IgD-negative memory B cell (primary cell): ENCODE measurements at regions not wholly inside any gene's neighbourhood (a gene's known extent, or its start where the extent isn't known, plus 50 kb on each side); places are given as distances from the start of the nearest gene placed in this dataset.

Experiments
- H3K27ac Mint-ChIP-seq, 3 donors: one replicate each; pipeline ENCODE4 v1.8.0; 2020 to 2022; ENCODE audit warnings: mild to moderate bottlenecking in 3 of 3, mixed read lengths in 3 of 3, moderate library complexity in 1 of 3
- H3K27me3 Mint-ChIP-seq: one replicate; pipeline ENCODE4 v1.8.0; 2021; ENCODE audit warnings: mixed read lengths
- H3K36me3 Mint-ChIP-seq: one replicate; pipeline ENCODE4 v1.8.0; 2020; ENCODE audit warnings: mild to moderate bottlenecking, mixed read lengths
- H3K4me1 Mint-ChIP-seq, 3 donors: one replicate each; pipeline ENCODE4 v1.8.0; 2020 to 2022; ENCODE audit warnings: mixed read lengths in 3 of 3, mild to moderate bottlenecking in 1 of 3
- H3K4me3 Mint-ChIP-seq, 4 donors: one replicate each; pipeline ENCODE4 v1.8.0; 2020 to 2022; ENCODE audit warnings: mild to moderate bottlenecking in 4 of 4, mixed read lengths in 4 of 4, moderate library complexity in 3 of 4
- H3K9me3 Mint-ChIP-seq, 3 donors: one replicate each; pipeline ENCODE4 v1.8.0; 2020 to 2021; ENCODE audit warnings: mixed read lengths in 3 of 3, mild to moderate bottlenecking in 1 of 3

GRCh38 chr14:101009531-101009930, 106.0 kb upstream of the RTL1 start:
- no peaks in the 10 kb centered on the region for H3K36me3 Mint-ChIP-seq
- peaks cover 8% of the 10 kb centered on the region for H3K27me3 Mint-ChIP-seq
- H3K27ac Mint-ChIP-seq: no peak overlapping the region
- H3K4me3 Mint-ChIP-seq: no peak overlapping the region
- H3K4me1 Mint-ChIP-seq: no peaks in the 10 kb centered on the region
- H3K9me3 Mint-ChIP-seq: peaks cover 2 to 22% (median 11%) of the 10 kb centered on the region in 3 donors

- no peaks in the 10 kb centered on the region for H3K4me1 Mint-ChIP-seq
- H3K36me3 Mint-ChIP-seq: no peaks in the 10 kb centered on the region
- H3K27ac Mint-ChIP-seq: no peak overlapping the region
- H3K27me3 Mint-ChIP-seq: peaks cover 8% of the 10 kb centered on the region
- H3K9me3 Mint-ChIP-seq: peaks cover 2 to 22% (median 14%) of the 10 kb centered on the region in 3 donors
- H3K4me3 Mint-ChIP-seq: peak overlapping the region in 1 of 4 donors; percentile 6
Observed at GRCh38 chr14:101010293-101010692, 106.8 kb upstream of the RTL1 start.

- Mint-ChIP-seq H3K9me3 (peaks cover 2 to 22% (median 15%) of the 10 kb centered on the region in 3 donors), H3K27ac (no peak overlapping the region), H3K4me1 (no peaks in the 10 kb centered on the region), H3K36me3 (no peaks in the 10 kb centered on the region), H3K27me3 (peaks cover 6% of the 10 kb centered on the region), H3K4me3 (no peak overlapping the region)
Observed at GRCh38 chr14:101010835-101011234, 107.3 kb upstream of the RTL1 start.

- Mint-ChIP-seq H3K9me3 (peaks cover 0 to 14% (median 4%) of the 10 kb centered on the region in 3 donors), H3K4me3 (no peak overlapping the region), H3K36me3 (no peaks in the 10 kb centered on the region), H3K27me3 (peaks cover 3% of the 10 kb centered on the region), H3K27ac (no peak overlapping the region), H3K4me1 (no peaks in the 10 kb centered on the region)
Observed at GRCh38 chr14:101017209-101017608, 113.7 kb upstream of the RTL1 start.

- Mint-ChIP-seq H3K36me3 (no peaks in the 10 kb centered on the region), H3K27me3 (peaks cover 3% of the 10 kb centered on the region), H3K4me1 (no peaks in the 10 kb centered on the region), H3K4me3 (no peak overlapping the region), H3K9me3 (peaks cover 0 to 11% (median 2%) of the 10 kb centered on the region in 3 donors), H3K27ac (no peak overlapping the region)
Observed at GRCh38 chr14:101017806-101018560, 114.5 kb upstream of the RTL1 start.

GRCh38 chr14:101018561-101019290, 115.2 kb upstream of the RTL1 start:
- Mint-ChIP-seq H3K36me3 (no peaks in the 10 kb centered on the region), H3K9me3 (peaks cover 0 to 11% (median 2%) of the 10 kb centered on the region in 3 donors), H3K27me3 (peaks cover 3% of the 10 kb centered on the region), H3K4me3 (no peak overlapping the region), H3K27ac (no peak overlapping the region), H3K4me1 (no peaks in the 10 kb centered on the region)

GRCh38 chr14:101019541-101019940, 116.0 kb upstream of the RTL1 start:
- Mint-ChIP-seq H3K4me1 (no peaks in the 10 kb centered on the region), H3K9me3 (peaks cover 0 to 11% (median 2%) of the 10 kb centered on the region in 3 donors), H3K27ac (peak overlapping the region in 1 of 3 donors; percentile 67), H3K4me3 (no peak overlapping the region), H3K36me3 (peaks cover 2% of the 10 kb centered on the region), H3K27me3 (peaks cover 3% of the 10 kb centered on the region)

- H3K9me3 Mint-ChIP-seq: peaks cover 0 to 12% (median 2%) of the 10 kb centered on the region in 3 donors
- no peak overlapping the region for H3K4me3 Mint-ChIP-seq
- peaks cover 3% of the 10 kb centered on the region for H3K27me3 Mint-ChIP-seq
- H3K4me1 Mint-ChIP-seq: no peaks in the 10 kb centered on the region
- H3K27ac Mint-ChIP-seq: peak overlapping the region in 1 of 3 donors; percentile 67
- H3K36me3 Mint-ChIP-seq: peaks cover 2% of the 10 kb centered on the region
Observed at GRCh38 chr14:101019990-101020710, 116.6 kb upstream of the RTL1 start.

GRCh38 chr14:101020834-101021370, 117.4 kb upstream of the RTL1 start:
- Mint-ChIP-seq H3K4me1 (no peaks in the 10 kb centered on the region), H3K4me3 (no peak overlapping the region), H3K36me3 (peaks cover 2% of the 10 kb centered on the region), H3K9me3 (peaks cover 0 to 9% (median 2%) of the 10 kb centered on the region in 3 donors), H3K27me3 (peaks cover 3% of the 10 kb centered on the region), H3K27ac (no peak overlapping the region)

GRCh38 chr14:101022121-101022520, 118.6 kb upstream of the RTL1 start:
- Mint-ChIP-seq H3K4me3 (no peak overlapping the region), H3K36me3 (peaks cover 2% of the 10 kb centered on the region), H3K4me1 (no peaks in the 10 kb centered on the region), H3K27me3 (peaks cover 3% of the 10 kb centered on the region), H3K27ac (no peak overlapping the region), H3K9me3 (peaks cover 0 to 9% (median 2%) of the 10 kb centered on the region in 3 donors)

- peaks cover 3% of the 10 kb centered on the region for H3K27me3 Mint-ChIP-seq
- peaks cover 0 to 9% (median 2%) of the 10 kb centered on the region in 3 donors for H3K9me3 Mint-ChIP-seq
- no peak overlapping the region for H3K4me3 Mint-ChIP-seq
- peaks cover 2% of the 10 kb centered on the region for H3K36me3 Mint-ChIP-seq
- peak overlapping the region in 1 of 3 donors; percentile 53 for H3K27ac Mint-ChIP-seq
- no peaks in the 10 kb centered on the region for H3K4me1 Mint-ChIP-seq
Observed at GRCh38 chr14:101022916-101023435, 119.5 kb upstream of the RTL1 start.

- Mint-ChIP-seq H3K9me3 (peaks cover 0 to 8% (median 2%) of the 10 kb centered on the region in 3 donors), H3K4me3 (no peak overlapping the region), H3K4me1 (no peaks in the 10 kb centered on the region), H3K27ac (no peak overlapping the region), H3K27me3 (peaks cover 3% of the 10 kb centered on the region), H3K36me3 (peaks cover 2% of the 10 kb centered on the region)
Observed at GRCh38 chr14:101024686-101025085, 121.2 kb upstream of the RTL1 start.

- peaks cover 2% of the 10 kb centered on the region for H3K36me3 Mint-ChIP-seq
- H3K27ac Mint-ChIP-seq: no peak overlapping the region
- no peaks in the 10 kb centered on the region for H3K4me1 Mint-ChIP-seq
- H3K4me3 Mint-ChIP-seq: no peak overlapping the region
- H3K27me3 Mint-ChIP-seq: peaks cover 3% of the 10 kb centered on the region
- H3K9me3 Mint-ChIP-seq: peaks cover 0 to 6% (median 2%) of the 10 kb centered on the region in 3 donors
Observed at GRCh38 chr14:101025131-101025530, 121.6 kb upstream of the RTL1 start.

GRCh38 chr14:101025696-101026095, 122.2 kb upstream of the RTL1 start:
- peaks cover 2% of the 10 kb centered on the region for H3K36me3 Mint-ChIP-seq
- H3K27me3 Mint-ChIP-seq: peaks cover 3% of the 10 kb centered on the region
- H3K4me1 Mint-ChIP-seq: no peaks in the 10 kb centered on the region
- peaks cover 0 to 6% (median 2%) of the 10 kb centered on the region in 3 donors for H3K9me3 Mint-ChIP-seq
- no peak overlapping the region for H3K27ac Mint-ChIP-seq
- no peak overlapping the region for H3K4me3 Mint-ChIP-seq
